HepG2 (cell line): ENCODE measurements at regions not wholly inside any gene's neighbourhood (a gene's known extent, or its start where the extent isn't known, plus 50 kb on each side); places are given as distances from the start of the nearest gene placed in this dataset.

ENCODE experiments used
- AFF4 ChIP-seq: sonication (generic); formaldehyde crosslinking; IDR thresholded peaks from 2 replicates; pipeline ENCODE4 v1.4.0; 2020; ENCODE audit warnings: missing genetic modification reagents
- CERS6 ChIP-seq: sonication (generic); formaldehyde crosslinking; IDR thresholded peaks from 2 replicates; pipeline ENCODE4 v1.5.0; 2020; ENCODE audit warnings: missing genetic modification reagents
- DMAP1 ChIP-seq: IDR thresholded peaks from 2 replicates; pipeline ENCODE4 v1.6.1; 2016
- ELF3 ChIP-seq: IDR thresholded peaks from 2 replicates; pipeline ENCODE4 v1.6.1; 2016; ENCODE audit warnings: missing genetic modification reagents, missing compliant biosample characterization
- FLYWCH1 ChIP-seq: sonication (generic); formaldehyde crosslinking; IDR thresholded peaks from 2 replicates; pipeline ENCODE4 v1.8.1; 2023; ENCODE audit warnings: mild to moderate bottlenecking, missing genetic modification reagents
- FOSL1 ChIP-seq: sonication (generic); formaldehyde crosslinking; IDR thresholded peaks from 2 replicates; pipeline ENCODE4 v1.9.0; 2021; ENCODE audit warnings: missing genetic modification reagents, borderline replicate concordance
- HMG20A ChIP-seq: IDR thresholded peaks from 2 replicates; pipeline ENCODE4 v1.6.1; 2016; ENCODE audit warnings: borderline replicate concordance
- IRX3 ChIP-seq: sonication (generic); formaldehyde crosslinking; IDR thresholded peaks from 2 replicates; pipeline ENCODE4 v1.8.1; 2023; ENCODE audit warnings: mild to moderate bottlenecking, low read depth, missing genetic modification reagents, borderline replicate concordance
- KLF15 ChIP-seq: sonication (generic); formaldehyde crosslinking; IDR thresholded peaks from 2 replicates; pipeline ENCODE4 v1.8.1; 2023; ENCODE audit warnings: borderline replicate concordance, mild to moderate bottlenecking, inconsistent platforms, missing genetic modification reagents, mixed read lengths
- PHF8 ChIP-seq: sonication (generic); formaldehyde crosslinking; IDR thresholded peaks from 2 replicates; pipeline ENCODE4 v1.5.0; 2020; ENCODE audit warnings: missing genetic modification reagents
- POLR2G ChIP-seq: fragments of 200-400 bp; formaldehyde crosslinking; IDR thresholded peaks from 2 replicates; pipeline ENCODE4 v1.6.1; 2018; ENCODE audit warnings: mild to moderate bottlenecking, low read depth, low read length, moderate library complexity
- RBM39 ChIP-seq: fragments of 200-400 bp; formaldehyde crosslinking; IDR thresholded peaks from one replicate; pipeline ENCODE4 v1.6.1; 2018; ENCODE audit warnings: antibody characterized with exemption, mild to moderate bottlenecking, low read depth, low read length; ENCODE audit not compliant: poor library complexity, severe bottlenecking
- SAP130 ChIP-seq: IDR thresholded peaks from 2 replicates; pipeline ENCODE4 v1.6.1; 2016; ENCODE audit warnings: low read depth
- SIN3A ChIP-seq: IDR thresholded peaks from 2 replicates; pipeline ENCODE4 v1.6.1; 2011; ENCODE audit warnings: low read depth, mild to moderate bottlenecking, control low read depth, low read length, borderline replicate concordance
- SOX13 ChIP-seq, 3 experiments: fragments of 450-650 bp in 1 of 3; sonication (generic) in 1 of 3; formaldehyde crosslinking in 1 of 3; IDR thresholded peaks in 2 of 3; conservative IDR thresholded peaks in 1 of 3; 2 replicates each; pipeline versions ENCODE4 v1.5.0 to v1.6.1; 2016 to 2020; ENCODE audit warnings: antibody characterized with exemption in 1 of 3, mild to moderate bottlenecking in 1 of 3, missing compliant biosample characterization in 1 of 3, missing genetic modification reagents in 1 of 3, moderate library complexity in 1 of 3
- ZFAT ChIP-seq: sonication (generic); formaldehyde crosslinking; conservative IDR thresholded peaks from 2 replicates; pipeline ENCODE4 v1.8.1; 2023; ENCODE audit warnings: missing genetic modification reagents, inconsistent platforms
- ZIK1 ChIP-seq: sonication (generic); formaldehyde crosslinking; IDR thresholded peaks from 2 replicates; pipeline ENCODE4 v1.5.0; 2020; ENCODE audit warnings: mild to moderate bottlenecking, low read depth, missing genetic modification reagents, borderline replicate concordance
- ZNF326 ChIP-seq: sonication (generic); formaldehyde crosslinking; IDR thresholded peaks from 2 replicates; pipeline ENCODE4 v1.4.0; 2020; ENCODE audit warnings: missing genetic modification reagents, borderline replicate concordance
- ZNF333 ChIP-seq: sonication (generic); formaldehyde crosslinking; IDR thresholded peaks from 2 replicates; pipeline ENCODE4 v1.4.0; 2020; ENCODE audit warnings: mild to moderate bottlenecking, missing genetic modification reagents, borderline replicate concordance

- TF ChIP-seq HMG20A (CRISPR knock-in tag), result no peak
- TF ChIP-seq KLF15, result 0 out of 2 replicates have a peak, but pooled peaks have one; percentile 59
- no peak for TF ChIP-seq FOSL1 (CRISPR knock-in tag)
- TF ChIP-seq FLYWCH1 (CRISPR knock-in tag), result no peak
- TF ChIP-seq SOX13 (IDR thresholded peaks at IDR 0.05), result no peak
- no peak for TF ChIP-seq SOX13 (CRISPR knock-in tag; conservative IDR thresholded peaks at IDR 0.05 in 1 of 2, IDR thresholded peaks at IDR 0.05 in 1 of 2)
- 0 out of 2 replicates have a peak, but pooled peaks have one; percentile 8 for TF ChIP-seq SIN3A
- TF ChIP-seq RBM39, result peak; percentile 8
- TF ChIP-seq POLR2G, result peak; percentile 51
- no peak for TF ChIP-seq CERS6 (CRISPR knock-in tag)
- TF ChIP-seq ELF3, result no peak
- TF ChIP-seq PHF8 (CRISPR knock-in tag), result peak; percentile 74
- peak; percentile 55; the same call in 1 of the 2 replicates for TF ChIP-seq DMAP1 (CRISPR knock-in tag)
- no peak for TF ChIP-seq ZIK1 (CRISPR knock-in tag)
- TF ChIP-seq ZNF326 (CRISPR knock-in tag), result no peak
- no peak for TF ChIP-seq ZNF333 (CRISPR knock-in tag)
- peak; percentile 34; the same call in 1 of the 2 replicates for TF ChIP-seq SAP130 (CRISPR knock-in tag)
- TF ChIP-seq IRX3 (CRISPR knock-in tag), result no peak
- no peak for TF ChIP-seq AFF4 (CRISPR knock-in tag)
- TF ChIP-seq ZFAT (CRISPR knock-in tag), result no peak
Measured at GRCh38 chr9:36486933-36487481, 85.7 kb upstream of the MELK start (continued).
